ENCODE measurements at regions not wholly inside any gene's neighbourhood (a gene's known extent, or its start where the extent isn't known, plus 50 kb on each side); places are given as distances from the start of the nearest gene placed in this dataset.

- TF ChIP-seq RXRA (IDR thresholded peaks at IDR 0.05; ENCODE audit: borderline replicate concordance, low read depth) = no peak
- TF ChIP-seq CTCF (IDR thresholded peaks at IDR 0.05) = no peak
- TF ChIP-seq POLR2AphosphoS5 (IDR thresholded peaks at IDR 0.05; ENCODE audit: low read depth, low read length) = no peak
- no peak for TF ChIP-seq FOSL2 (IDR thresholded peaks at IDR 0.05; ENCODE audit: borderline replicate concordance, low read depth)
- TF ChIP-seq EZH2phosphoT487 (IDR thresholded peaks at IDR 0.05; ENCODE audit: borderline replicate concordance, low read depth) = no peak
- TF ChIP-seq TCF12 (IDR thresholded peaks at IDR 0.05) = no peak
Observed at GRCh38 chr11:45026835-45027234, 76.2 kb upstream of the TP53I11 start.

Data from SK-N-SH (cell line).